ENCODE measurements at regions not wholly inside any gene's neighbourhood (a gene's known extent, or its start where the extent isn't known, plus 50 kb on each side); places are given as distances from the start of the nearest gene placed in this dataset.

GRCh38 chr5:174453690-174454089, 270.7 kb upstream of the MSX2 start:
- H3K4me3 ChIP-seq (ENCODE audit: control insufficient read depth, low read depth, low read length), result no peak overlapping the region
- TF ChIP-seq CTCF (IDR thresholded peaks at IDR 0.05; ENCODE audit: control insufficient read depth, insufficient read depth, low read depth, low read length, missing control alignments), result no peak
- DNase-seq (ENCODE audit: low read depth), result no peak

GRCh38 chr5:174454464-174454863, 269.9 kb upstream of the MSX2 start:
- no peak for DNase-seq (ENCODE audit: low read depth)

GRCh38 chr5:174454890-174455289, 269.5 kb upstream of the MSX2 start:
- no peak for TF ChIP-seq CTCF (IDR thresholded peaks at IDR 0.05; ENCODE audit: control insufficient read depth, insufficient read depth, low read depth, low read length, missing control alignments)
- H3K4me3 ChIP-seq (ENCODE audit: control insufficient read depth, low read depth, low read length), result no peak overlapping the region
- DNase-seq (ENCODE audit: low read depth), result no peak

More at GRCh38 chr5:174454464-174454863, 269.9 kb upstream of the MSX2 start:
- no peak for TF ChIP-seq CTCF (IDR thresholded peaks at IDR 0.05; ENCODE audit: control insufficient read depth, insufficient read depth, low read depth, low read length, missing control alignments)
- H3K4me3 ChIP-seq (ENCODE audit: control insufficient read depth, low read depth, low read length), result no peak overlapping the region

GRCh38 chr5:174455301-174455700, 269.1 kb upstream of the MSX2 start:
- H3K4me3 ChIP-seq (ENCODE audit: control insufficient read depth, low read depth, low read length), result no peak overlapping the region
- DNase-seq (ENCODE audit: low read depth), result no peak
- no peak for TF ChIP-seq CTCF (IDR thresholded peaks at IDR 0.05; ENCODE audit: control insufficient read depth, insufficient read depth, low read depth, low read length, missing control alignments)

- TF ChIP-seq CTCF (IDR thresholded peaks at IDR 0.05; ENCODE audit: control insufficient read depth, insufficient read depth, low read depth, low read length, missing control alignments), result no peak
- DNase-seq (ENCODE audit: low read depth), result no peak
Measured at GRCh38 chr5:174457141-174457678, 267.2 kb upstream of the MSX2 start.

GRCh38 chr5:174459071-174459702, 265.2 kb upstream of the MSX2 start:
- DNase-seq (ENCODE audit: low read depth), result no peak
- TF ChIP-seq CTCF (IDR thresholded peaks at IDR 0.05; ENCODE audit: control insufficient read depth, insufficient read depth, low read depth, low read length, missing control alignments), result no peak
- H3K4me3 ChIP-seq (ENCODE audit: control insufficient read depth, low read depth, low read length), result no peak overlapping the region

More at GRCh38 chr5:174457141-174457678, 267.2 kb upstream of the MSX2 start:
- H3K4me3 ChIP-seq (ENCODE audit: control insufficient read depth, low read depth, low read length), result no peak overlapping the region

Measured in AG09309 (cell line).